CD4-positive, alpha-beta T cell treated with Interleukin-4 for 4 hours (primary cell): ENCODE measurements at regions not wholly inside any gene's neighbourhood (a gene's known extent, or its start where the extent isn't known, plus 50 kb on each side); places are given as distances from the start of the nearest gene placed in this dataset.
"Not testable (repeated sequence)": the region's sequence is repeated elsewhere in the genome, so short reads cannot be mapped to it uniquely, and the experiment has no call there.

ENCODE experiments used
- DNase-seq: peaks from one replicate; pipeline ENCODE4 v3.0.0-alpha.2; 2020

DNA sequence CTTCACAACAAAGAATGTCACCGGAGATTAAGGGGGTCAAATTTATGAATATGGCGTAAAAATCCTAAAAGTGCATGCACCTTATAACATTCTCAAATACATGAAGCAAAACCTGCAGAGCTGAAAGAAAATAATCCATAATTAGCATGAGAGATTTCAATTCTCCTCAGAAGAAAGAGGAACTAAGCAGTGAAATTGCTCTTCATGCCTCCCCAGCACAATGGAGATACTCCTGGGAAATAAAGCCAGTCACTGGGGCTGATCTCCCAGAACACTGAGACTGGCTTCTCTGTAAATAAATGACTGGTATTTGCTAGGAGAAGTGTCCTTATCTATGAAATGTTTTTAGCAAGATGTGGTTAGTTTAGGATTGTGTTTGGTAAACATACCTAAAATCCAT lies 68.1 kb downstream of the GOLGA6L6 start:
- not testable (repeated sequence) for DNase-seq

DNA sequence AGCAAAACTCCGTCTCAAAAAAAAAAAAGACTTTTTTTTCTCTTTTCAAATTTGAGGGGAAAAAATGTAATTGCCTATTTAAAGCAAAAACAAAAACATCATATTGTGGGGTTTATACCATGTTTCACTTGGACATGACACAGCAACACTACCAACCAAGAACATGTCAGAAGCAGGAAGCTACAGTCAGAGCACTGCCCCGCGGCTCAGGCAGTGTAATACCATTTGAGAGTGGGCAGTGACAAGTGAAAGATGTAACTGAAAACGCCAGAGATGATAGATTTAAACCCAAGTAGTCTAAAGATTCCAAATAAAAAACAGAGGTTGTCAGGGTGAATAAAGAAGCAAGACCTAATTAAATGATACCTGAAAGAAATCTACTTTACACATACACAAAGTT lies 68.6 kb downstream of the GOLGA6L6 start:
- DNase-seq, result not testable (repeated sequence)

DNA sequence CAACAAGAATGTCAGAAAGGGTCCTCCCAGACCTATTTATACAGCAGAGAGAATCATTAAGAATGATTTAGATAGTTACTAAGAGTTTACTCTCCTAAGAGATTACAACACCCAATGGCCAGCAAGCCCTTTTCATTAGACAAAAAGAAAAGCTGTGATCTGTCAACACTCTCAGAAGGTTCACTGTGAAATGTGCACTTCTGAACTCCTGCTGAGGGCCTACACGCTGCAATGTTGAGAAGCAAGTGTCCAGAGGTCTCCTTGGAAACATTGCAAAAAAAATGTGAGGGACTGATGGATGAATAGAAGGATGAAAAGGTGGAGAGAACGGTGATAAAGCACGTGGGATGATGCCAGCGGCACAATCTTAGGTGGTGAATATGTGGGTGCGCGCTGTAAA lies 70.8 kb downstream of the GOLGA6L6 start:
- not testable (repeated sequence) for DNase-seq

- DNase-seq, result not testable (repeated sequence)
These were observed 100.5 kb downstream of the GOLGA6L6 start for GRCh38 chr15:20441138-20441537.

DNA sequence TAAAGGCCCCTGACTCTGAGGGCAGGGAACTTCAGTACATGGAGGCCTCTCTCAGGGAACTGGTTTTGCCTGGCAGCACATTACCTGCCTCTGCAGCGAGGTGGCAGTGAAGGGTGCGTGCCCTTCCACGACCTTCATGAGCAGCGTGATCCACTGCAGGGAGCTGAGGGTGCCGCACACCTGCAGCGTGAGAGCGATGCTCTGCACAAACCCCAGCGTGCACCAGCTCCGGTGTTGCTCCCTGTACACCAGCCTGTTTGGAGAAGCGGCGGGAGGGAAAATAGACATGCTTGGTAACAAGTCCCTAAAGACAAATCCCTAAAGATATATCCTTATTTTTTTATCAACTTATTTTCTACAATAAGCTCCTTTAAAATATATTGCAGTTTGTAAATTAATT lies 101.2 kb downstream of the GOLGA6L6 start:
- DNase-seq, result not testable (repeated sequence)

DNA sequence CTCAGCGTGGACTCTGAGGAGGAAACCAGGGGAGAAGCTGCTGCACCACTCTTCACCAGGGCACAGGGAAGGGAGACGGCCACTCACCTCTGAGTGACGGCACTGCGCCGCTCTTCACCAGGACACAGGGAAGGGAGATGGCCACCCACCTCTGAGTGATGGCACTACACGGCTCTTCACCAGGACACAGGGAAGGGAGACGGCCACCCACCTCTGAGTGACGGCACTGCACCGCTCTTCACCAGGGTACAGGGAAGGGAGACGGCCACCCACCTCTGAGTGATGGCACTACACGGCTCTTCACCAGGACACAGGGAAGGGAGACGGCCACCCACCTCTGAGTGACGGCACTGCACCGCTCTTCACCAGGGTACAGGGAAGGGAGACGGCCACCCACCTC lies 102.5 kb downstream of the GOLGA6L6 start:
- DNase-seq, result not testable (repeated sequence)

GRCh38 chr15:20438255-20438654 lies 103.3 kb downstream of the GOLGA6L6 start:
- DNase-seq, result not testable (repeated sequence)

DNA sequence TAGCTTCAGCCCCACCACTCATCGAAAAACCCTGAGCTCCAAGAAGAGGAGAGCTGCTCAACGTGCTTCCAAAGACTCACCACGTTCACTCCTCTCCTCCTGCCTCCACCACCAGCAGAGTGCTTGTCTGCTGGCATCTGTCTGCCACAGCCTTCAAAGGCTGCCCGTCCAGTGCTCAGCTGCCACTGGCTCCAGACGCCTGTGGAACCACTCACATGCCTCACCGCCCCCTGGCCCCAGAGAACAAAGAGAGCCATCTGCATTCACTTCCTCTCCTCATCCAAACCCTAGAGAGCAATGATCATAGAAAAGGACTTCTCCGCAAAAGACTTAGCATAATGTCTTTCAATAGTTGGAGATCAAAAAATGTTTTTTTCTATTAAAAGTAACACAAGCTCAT lies 108.1 kb downstream of the GOLGA6L6 start:
- not testable (repeated sequence) for DNase-seq

DNA sequence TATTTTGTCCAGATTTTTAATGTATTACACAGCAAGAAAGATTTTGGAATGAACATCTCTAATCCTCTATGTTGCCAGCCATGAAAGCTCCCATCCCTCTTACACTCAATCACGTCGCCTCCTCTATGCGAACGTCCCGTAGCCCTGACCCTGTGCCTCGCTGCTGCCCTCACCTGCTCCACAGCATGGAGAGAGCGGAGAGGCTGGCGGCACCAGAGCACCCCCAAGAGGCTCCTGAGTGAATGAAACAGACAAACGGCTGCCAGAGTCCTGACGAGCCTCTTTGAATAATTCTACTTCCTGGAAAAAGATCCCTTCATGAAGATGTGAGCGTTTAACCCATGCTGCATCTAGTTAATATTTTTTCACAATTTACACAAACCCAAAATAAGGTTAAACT lies 111.1 kb downstream of the GOLGA6L6 start:
- DNase-seq, result not testable (repeated sequence)

DNA sequence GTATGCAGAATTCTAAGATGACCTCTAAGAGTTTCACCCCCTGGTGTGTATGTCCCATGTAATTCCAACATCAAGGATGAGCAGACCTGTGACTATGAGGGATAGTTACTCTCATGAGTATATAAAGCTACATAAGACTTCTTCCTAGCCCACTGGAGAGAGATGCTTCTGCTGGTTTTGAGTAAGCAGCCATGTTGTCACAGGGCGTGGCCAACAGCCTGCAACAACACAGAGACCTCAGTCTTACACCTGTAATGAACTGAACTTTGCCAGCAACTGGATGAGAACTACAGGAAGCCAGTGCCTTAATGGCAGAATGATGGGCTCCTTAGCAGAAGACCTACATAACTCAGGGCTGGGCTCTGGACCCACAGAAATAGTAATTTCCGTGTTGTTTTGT lies 120.9 kb downstream of the GOLGA6L6 start:
- not testable (repeated sequence) for DNase-seq

GRCh38 chr15:20416618-20417017 lies 125.0 kb downstream of the GOLGA6L6 start:
- DNase-seq, result not testable (repeated sequence)

DNA sequence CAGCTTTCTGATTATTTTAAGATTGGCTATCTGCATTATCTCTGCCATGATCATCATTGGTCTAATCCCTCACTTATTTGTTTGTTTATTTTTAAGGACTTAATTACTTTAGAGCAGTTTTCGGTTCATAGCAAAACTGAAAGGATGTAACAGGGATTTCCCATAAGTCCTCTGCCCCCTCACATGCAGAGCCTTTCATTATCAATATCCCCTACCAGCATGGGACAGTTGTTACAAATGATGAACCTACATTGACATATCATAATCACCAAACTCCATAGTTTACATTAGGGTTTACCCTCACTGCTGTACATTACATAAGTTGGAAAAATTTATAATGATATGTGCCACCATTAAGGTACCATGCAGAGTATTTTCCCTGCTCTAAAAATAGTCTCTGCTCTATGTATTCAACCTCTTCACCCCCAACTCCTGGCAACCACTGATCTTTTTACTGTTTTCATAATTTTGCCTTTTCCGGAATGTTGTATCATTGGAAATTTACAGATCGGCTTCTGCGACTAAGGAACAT lies 131.9 kb downstream of the GOLGA6L6 start:
- not testable (repeated sequence) for DNase-seq

DNA sequence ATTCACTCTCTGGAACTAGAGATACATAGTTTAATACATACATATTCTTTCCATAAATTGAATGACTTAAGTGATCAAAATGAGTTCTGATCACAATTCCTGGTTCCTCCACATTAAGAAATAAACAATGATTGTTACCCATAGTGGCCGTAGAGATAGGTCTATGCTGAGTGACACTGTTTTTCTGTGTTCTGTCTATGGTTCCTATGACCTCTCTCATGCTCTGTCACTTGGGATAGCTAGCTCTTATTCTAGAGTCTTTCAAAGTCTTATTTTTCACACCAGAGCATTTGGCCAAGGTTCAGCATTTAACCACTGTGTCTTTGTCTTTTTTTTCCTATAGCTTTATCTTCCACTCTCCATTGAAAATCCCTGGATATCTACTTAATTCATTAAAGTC lies 132.4 kb downstream of the GOLGA6L6 start:
- no peak for DNase-seq

- DNase-seq, result no peak
These were observed 134.0 kb downstream of the GOLGA6L6 start for GRCh38 chr15:20407553-20407952.

GRCh38 chr15:20404571-20404970 lies 137.0 kb downstream of the GOLGA6L6 start:
- DNase-seq, result not testable (repeated sequence)

DNA sequence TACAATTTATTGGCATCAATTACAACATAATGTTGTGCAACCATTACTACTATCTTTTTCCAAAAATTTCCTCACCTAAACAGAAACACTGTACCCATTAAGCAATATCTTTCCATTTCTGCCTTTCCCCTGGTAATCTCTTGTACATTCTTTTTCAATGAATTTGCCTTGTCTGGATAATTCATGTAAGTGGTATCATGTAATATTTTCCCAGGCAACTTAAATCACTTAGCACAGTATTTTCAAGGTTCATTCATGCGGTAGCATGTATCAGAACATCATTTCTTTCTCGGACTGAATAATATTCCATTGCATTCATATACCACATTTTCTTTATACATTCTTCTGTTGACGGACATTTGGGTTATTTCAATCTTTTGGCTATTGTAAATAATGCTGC lies 139.0 kb downstream of the GOLGA6L6 start:
- not testable (repeated sequence) for DNase-seq

DNA sequence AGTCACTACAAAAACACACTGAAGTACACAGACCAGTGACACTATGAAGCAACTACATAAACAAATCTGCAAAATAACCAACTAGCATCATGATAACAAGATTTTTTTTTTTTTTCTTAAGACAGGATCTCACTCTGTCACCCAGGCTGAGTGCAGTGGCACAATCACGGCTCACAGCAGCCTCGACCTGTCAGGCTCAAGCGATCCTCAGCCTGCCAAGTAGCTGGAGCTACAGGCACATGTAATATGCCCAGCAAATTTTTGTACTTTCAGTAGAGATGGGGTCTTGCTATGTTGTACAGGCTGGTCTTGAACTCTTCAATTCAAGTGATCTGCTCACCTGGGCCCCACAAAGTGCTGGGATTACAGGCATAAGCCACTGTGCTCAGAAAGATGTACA lies 140.5 kb downstream of the GOLGA6L6 start:
- DNase-seq, result not testable (repeated sequence)

GRCh38 chr15:20398680-20399079 lies 142.9 kb downstream of the GOLGA6L6 start:
- not testable (repeated sequence) for DNase-seq

DNA sequence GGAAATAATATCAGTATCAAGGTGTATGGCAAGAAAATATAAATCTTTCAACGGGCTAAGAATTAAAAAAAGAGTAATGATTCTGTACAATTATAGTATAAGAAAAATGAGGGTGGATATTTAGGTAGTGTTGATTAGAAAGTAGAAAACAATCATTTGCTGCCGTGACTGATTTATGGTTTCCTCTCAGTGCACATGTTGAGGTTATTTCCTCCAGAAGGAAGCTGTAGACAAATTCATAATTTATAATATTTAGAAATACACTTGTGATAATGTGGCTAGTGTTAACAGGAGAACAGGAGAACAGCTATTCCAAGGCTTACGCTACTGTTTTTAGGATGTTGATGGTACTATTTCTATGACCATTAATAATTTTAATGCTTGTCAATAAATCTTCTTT lies 153.4 kb downstream of the GOLGA6L6 start:
- DNase-seq, result not testable (repeated sequence)

- DNase-seq, result no peak
These were observed 155.4 kb downstream of the GOLGA6L6 start for GRCh38 chr15:20386198-20386597.

DNA sequence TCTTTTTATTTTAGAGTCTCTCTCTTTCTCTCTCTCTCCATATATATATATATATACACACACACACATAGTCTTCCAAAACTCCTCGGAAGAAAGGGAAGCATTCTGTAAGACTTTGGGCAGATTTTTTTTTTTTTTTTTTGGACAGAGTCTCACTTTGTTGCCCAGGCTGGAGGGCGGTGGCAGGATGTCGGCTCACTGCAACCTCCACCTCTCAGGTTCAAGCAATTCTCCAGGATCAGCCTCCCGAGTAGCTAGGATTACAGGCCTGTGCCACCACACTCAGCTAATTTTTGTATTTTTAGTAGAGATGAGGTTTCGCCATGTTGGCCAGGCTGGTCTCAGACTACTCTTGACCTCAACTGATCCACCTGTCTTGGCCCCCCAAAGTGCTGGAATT lies 161.4 kb downstream of the GOLGA6L6 start:
- not testable (repeated sequence) for DNase-seq

DNA sequence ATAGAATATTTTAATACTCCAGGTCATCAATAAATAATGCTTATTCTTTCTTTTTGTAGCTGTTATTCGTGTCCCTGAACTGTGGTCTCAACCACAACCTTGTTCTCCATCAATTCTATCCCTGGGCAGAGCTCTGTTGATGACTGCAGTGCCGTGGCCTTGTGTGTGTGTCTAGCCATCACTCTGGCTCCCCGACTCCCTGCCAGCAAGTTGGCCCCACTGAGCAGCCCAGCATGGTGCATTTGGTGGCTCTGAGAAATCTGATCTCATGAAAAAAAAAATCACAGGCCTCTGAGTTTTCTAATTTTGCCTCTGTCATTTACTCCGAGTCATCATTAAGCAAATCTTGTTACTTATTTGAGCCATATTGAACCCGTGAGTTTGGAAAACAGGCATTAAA lies 164.7 kb downstream of the GOLGA6L6 start:
- DNase-seq, result no peak

GRCh38 chr15:20372416-20372815 lies 169.2 kb downstream of the GOLGA6L6 start:
- not testable (repeated sequence) for DNase-seq

DNA sequence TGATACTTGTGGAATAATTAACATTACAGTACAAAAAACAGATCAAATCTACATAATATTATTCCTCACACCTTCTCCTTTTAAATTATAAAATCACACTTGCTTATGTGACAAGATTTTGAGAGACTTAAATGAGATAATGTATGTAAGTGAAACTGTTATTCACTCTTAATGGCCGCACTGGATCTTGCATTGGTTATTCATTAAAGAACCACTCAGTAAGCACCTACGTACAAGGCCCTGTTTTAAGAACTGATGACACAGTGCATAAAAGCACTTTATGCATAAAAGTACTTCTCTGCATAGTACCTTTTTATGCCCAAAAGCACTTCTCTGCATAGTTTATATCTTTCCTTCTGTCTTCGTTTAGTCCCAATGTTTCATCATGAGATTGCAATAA lies 172.1 kb downstream of the GOLGA6L6 start:
- DNase-seq, result no peak

DNA sequence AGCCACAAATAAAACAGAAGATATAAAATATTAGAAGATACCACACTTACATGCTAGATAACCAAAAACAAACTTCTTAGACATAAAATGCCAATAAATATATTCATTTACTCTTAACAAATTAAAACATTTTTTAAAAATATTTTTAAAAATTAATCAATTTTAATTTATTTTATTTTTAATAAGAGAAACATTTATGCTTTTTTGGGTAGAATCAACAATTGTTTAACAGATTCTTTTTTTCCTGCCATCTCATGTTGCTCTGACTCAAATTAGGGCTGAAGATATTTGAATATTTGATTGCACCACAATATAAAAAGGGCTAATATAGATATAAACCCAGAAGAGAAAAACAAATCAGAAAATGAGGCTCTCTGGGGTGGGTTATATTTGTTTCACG lies 172.6 kb downstream of the GOLGA6L6 start:
- no peak for DNase-seq
